Neural cell (in vitro differentiated cells): ENCODE measurements at regions not wholly inside any gene's neighbourhood (a gene's known extent, or its start where the extent isn't known, plus 50 kb on each side); places are given as distances from the start of the nearest gene placed in this dataset.

Experiments used
- H2AFZ ChIP-seq: fragments of 200-600, 300-800 bp; sonication (generic), shearing (Covaris generic); 2 replicates; pipeline ENCODE4 v1.6.0; 2014; ENCODE audit warnings: low read depth, mild to moderate bottlenecking, antibody characterized with exemption, low read length, moderate library complexity
- H3F3A ChIP-seq: fragments of 200-600 bp; shearing (Covaris generic); 2 replicates; pipeline ENCODE4 v1.6.1; 2016; ENCODE audit warnings: mild to moderate bottlenecking, moderate library complexity, mixed read lengths, antibody characterized with exemption, low read length; ENCODE audit not compliant: insufficient read depth, poor library complexity, severe bottlenecking
- H3K27ac ChIP-seq: fragments of 200-600, 300-800 bp; sonication (generic), shearing (Covaris generic); 2 replicates; pipeline ENCODE4 v1.5.1; 2014; ENCODE audit warnings: mild to moderate bottlenecking, low read length, moderate library complexity
- H3K27me3 ChIP-seq: fragments of 300-800, 200-600 bp; sonication (generic), shearing (Covaris generic); 2 replicates; pipeline ENCODE4 v1.6.0; 2014; ENCODE audit warnings: mild to moderate bottlenecking, low read depth, low read length, moderate library complexity; ENCODE audit not compliant: insufficient read depth
- H3K36me3 ChIP-seq: fragments of 300-800, 200-600 bp; sonication (generic), shearing (Covaris generic); 2 replicates; pipeline ENCODE4 v1.5.1; 2014; ENCODE audit warnings: mild to moderate bottlenecking, antibody characterized with exemption, low read length, moderate library complexity; ENCODE audit not compliant: insufficient read depth
- H3K4me2 ChIP-seq: fragments of 300-800, 200-600 bp; sonication (generic), shearing (Covaris generic); 2 replicates; pipeline ENCODE4 v1.6.0; 2014; ENCODE audit warnings: mild to moderate bottlenecking, low read length
- H3K4me3 ChIP-seq: fragments of 300-800, 200-600 bp; sonication (generic), shearing (Covaris generic); 2 replicates; pipeline ENCODE4 v1.5.1; 2014; ENCODE audit warnings: mild to moderate bottlenecking, low read length, moderate library complexity
- H3K79me2 ChIP-seq: fragments of 200-600 bp; shearing (Covaris generic); replicated peaks from 2 replicates; pipeline ENCODE4 v1.6.0; 2014; ENCODE audit warnings: mild to moderate bottlenecking, low read length, moderate library complexity; ENCODE audit not compliant: insufficient read depth
- H3K9ac ChIP-seq: fragments of 300-800, 200-600 bp; sonication (generic), shearing (Covaris generic); 2 replicates; pipeline ENCODE4 v1.6.1; 2016; ENCODE audit warnings: mild to moderate bottlenecking, low read length, mixed read lengths
- H3K9me2 ChIP-seq: fragments of 200-600 bp; shearing (Covaris generic); 2 replicates; pipeline ENCODE4 v1.6.1; 2016; ENCODE audit warnings: mild to moderate bottlenecking, low read length, mixed read lengths; ENCODE audit not compliant: insufficient read depth
- H3K9me3 ChIP-seq: fragments of 200-600, 300-800 bp; sonication (generic), shearing (Covaris generic); 2 replicates; pipeline ENCODE4 v1.6.1; 2016; ENCODE audit warnings: mild to moderate bottlenecking, mixed run types, low read length, moderate library complexity, mixed read lengths
- H4K20me1 ChIP-seq: fragments of 200-600 bp; shearing (Covaris generic); 2 replicates; pipeline ENCODE4 v1.6.1; 2016; ENCODE audit warnings: mild to moderate bottlenecking, mixed run types; ENCODE audit not compliant: insufficient read depth
- EP300 ChIP-seq: fragments of 450-650 bp; conservative IDR thresholded peaks from 2 replicates; pipeline ENCODE4 v1.6.1; 2014; ENCODE audit warnings: antibody characterized with exemption, mild to moderate bottlenecking, moderate library complexity; ENCODE audit not compliant: poor library complexity, severe bottlenecking
- EZH2 ChIP-seq: fragments of 200-600, 300-800 bp; shearing (Covaris generic), sonication (generic); IDR thresholded peaks from 2 replicates; pipeline ENCODE4 v1.6.1; 2014; ENCODE audit warnings: antibody characterized with exemption, low read length, borderline replicate concordance, mild to moderate bottlenecking; ENCODE audit not compliant: insufficient read depth, poor library complexity, severe bottlenecking
- MXI1 ChIP-seq: fragments of 450-650 bp; conservative IDR thresholded peaks from 2 replicates; pipeline ENCODE4 v1.6.1; 2014; ENCODE audit warnings: antibody characterized with exemption, mild to moderate bottlenecking; ENCODE audit not compliant: poor library complexity, severe bottlenecking
- POLR2AphosphoS5 ChIP-seq: IDR thresholded peaks from 2 replicates; pipeline ENCODE4 v1.6.1; 2012
- RAD21 ChIP-seq: fragments of 450-650 bp; conservative IDR thresholded peaks from 2 replicates; pipeline ENCODE4 v1.6.1; 2014; ENCODE audit warnings: antibody characterized with exemption, mild to moderate bottlenecking, moderate library complexity
- TAF1 ChIP-seq: IDR thresholded peaks from 2 replicates; pipeline ENCODE4 v1.6.1; 2012; ENCODE audit warnings: low read depth
- TF ChIP-seq, protein P1 (sequence below): fragments of 450-650 bp; IDR thresholded peaks from 2 replicates; pipeline ENCODE4 v1.5.1; 2014; ENCODE audit warnings: antibody characterized with exemption, mild to moderate bottlenecking, moderate library complexity; ENCODE audit not compliant: poor library complexity, severe bottlenecking
- TF ChIP-seq, protein P2 (sequence below): IDR thresholded peaks from 2 replicates; pipeline ENCODE4 v1.6.1; 2012; ENCODE audit warnings: borderline replicate concordance

DNA sequence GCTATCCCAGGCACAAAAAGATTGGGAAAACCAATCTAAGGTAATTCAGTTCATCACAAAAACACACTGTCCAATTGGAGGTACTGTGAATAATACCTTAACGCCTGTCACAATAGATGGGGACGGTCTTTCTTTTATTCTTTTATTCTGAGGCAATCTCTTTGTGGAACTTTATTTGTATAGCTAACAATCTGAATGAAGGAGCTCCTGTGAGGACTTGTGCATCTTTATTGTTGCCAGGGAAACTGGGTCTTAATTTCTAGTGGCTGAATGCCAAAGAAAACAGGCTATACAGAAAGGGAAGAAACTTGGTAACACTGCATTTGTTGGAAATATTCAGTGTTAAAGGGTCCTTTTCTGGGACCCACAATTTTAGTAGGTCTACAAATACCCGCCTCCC, 546.9 kb upstream of the C9orf72 start:
- no peak overlapping the region for H3K4me3 ChIP-seq
- H3K9ac ChIP-seq: no peak overlapping the region
- H3K27ac ChIP-seq: no peak overlapping the region
- no peaks in the 10 kb centered on the region for H4K20me1 ChIP-seq
- TF ChIP-seq TAF1: no peak
- TF ChIP-seq MXI1: no peak
- TF ChIP-seq POLR2AphosphoS5: no peak
- no peak for TF ChIP-seq RAD21
- TF ChIP-seq, protein P1, sequence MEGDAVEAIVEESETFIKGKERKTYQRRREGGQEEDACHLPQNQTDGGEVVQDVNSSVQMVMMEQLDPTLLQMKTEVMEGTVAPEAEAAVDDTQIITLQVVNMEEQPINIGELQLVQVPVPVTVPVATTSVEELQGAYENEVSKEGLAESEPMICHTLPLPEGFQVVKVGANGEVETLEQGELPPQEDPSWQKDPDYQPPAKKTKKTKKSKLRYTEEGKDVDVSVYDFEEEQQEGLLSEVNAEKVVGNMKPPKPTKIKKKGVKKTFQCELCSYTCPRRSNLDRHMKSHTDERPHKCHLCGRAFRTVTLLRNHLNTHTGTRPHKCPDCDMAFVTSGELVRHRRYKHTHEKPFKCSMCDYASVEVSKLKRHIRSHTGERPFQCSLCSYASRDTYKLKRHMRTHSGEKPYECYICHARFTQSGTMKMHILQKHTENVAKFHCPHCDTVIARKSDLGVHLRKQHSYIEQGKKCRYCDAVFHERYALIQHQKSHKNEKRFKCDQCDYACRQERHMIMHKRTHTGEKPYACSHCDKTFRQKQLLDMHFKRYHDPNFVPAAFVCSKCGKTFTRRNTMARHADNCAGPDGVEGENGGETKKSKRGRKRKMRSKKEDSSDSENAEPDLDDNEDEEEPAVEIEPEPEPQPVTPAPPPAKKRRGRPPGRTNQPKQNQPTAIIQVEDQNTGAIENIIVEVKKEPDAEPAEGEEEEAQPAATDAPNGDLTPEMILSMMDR: no peak
- TF ChIP-seq EP300: no peak
- TF ChIP-seq, protein P2, sequence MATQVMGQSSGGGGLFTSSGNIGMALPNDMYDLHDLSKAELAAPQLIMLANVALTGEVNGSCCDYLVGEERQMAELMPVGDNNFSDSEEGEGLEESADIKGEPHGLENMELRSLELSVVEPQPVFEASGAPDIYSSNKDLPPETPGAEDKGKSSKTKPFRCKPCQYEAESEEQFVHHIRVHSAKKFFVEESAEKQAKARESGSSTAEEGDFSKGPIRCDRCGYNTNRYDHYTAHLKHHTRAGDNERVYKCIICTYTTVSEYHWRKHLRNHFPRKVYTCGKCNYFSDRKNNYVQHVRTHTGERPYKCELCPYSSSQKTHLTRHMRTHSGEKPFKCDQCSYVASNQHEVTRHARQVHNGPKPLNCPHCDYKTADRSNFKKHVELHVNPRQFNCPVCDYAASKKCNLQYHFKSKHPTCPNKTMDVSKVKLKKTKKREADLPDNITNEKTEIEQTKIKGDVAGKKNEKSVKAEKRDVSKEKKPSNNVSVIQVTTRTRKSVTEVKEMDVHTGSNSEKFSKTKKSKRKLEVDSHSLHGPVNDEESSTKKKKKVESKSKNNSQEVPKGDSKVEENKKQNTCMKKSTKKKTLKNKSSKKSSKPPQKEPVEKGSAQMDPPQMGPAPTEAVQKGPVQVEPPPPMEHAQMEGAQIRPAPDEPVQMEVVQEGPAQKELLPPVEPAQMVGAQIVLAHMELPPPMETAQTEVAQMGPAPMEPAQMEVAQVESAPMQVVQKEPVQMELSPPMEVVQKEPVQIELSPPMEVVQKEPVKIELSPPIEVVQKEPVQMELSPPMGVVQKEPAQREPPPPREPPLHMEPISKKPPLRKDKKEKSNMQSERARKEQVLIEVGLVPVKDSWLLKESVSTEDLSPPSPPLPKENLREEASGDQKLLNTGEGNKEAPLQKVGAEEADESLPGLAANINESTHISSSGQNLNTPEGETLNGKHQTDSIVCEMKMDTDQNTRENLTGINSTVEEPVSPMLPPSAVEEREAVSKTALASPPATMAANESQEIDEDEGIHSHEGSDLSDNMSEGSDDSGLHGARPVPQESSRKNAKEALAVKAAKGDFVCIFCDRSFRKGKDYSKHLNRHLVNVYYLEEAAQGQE: no peak
- H3K36me3 ChIP-seq: no peaks in the 10 kb centered on the region
- H3K9me3 ChIP-seq: no peaks in the 10 kb centered on the region
- H3K79me2 ChIP-seq: no peaks in the 10 kb centered on the region
- H3K9me2 ChIP-seq: no peaks in the 10 kb centered on the region
- H3K4me2 ChIP-seq: no peak overlapping the region
- H2AFZ ChIP-seq: no peak overlapping the region
- H3F3A ChIP-seq: no peaks in the 10 kb centered on the region
- H3K27me3 ChIP-seq: no peaks in the 10 kb centered on the region

DNA sequence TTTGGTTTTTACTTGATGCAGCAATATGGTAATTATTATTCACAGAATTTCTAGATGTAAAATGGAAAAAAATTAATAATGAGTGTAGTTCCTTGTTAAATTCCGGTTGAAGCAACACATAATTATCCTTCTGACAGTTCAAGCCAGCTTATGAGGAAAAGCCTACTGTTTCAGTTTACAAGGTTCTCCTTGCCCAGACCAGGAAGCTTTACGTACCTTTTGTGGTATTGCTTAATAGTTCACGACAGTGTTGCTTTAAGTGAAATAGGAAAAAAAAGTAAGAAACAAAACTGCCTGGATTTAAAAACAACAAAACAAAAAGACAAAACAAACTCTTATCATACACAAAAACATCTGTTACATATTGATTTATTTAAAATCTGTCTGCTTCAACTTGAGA, 547.3 kb upstream of the C9orf72 start:
- no peak overlapping the region for H3K27ac ChIP-seq
- no peaks in the 10 kb centered on the region for H3K9me3 ChIP-seq
- no peaks in the 10 kb centered on the region for H3F3A ChIP-seq
- H3K27me3 ChIP-seq: no peaks in the 10 kb centered on the region
- H3K9me2 ChIP-seq: no peaks in the 10 kb centered on the region
- no peaks in the 10 kb centered on the region for H3K36me3 ChIP-seq
- no peaks in the 10 kb centered on the region for H4K20me1 ChIP-seq
- H3K79me2 ChIP-seq: no peaks in the 10 kb centered on the region
- no peak overlapping the region for H3K9ac ChIP-seq
- H2AFZ ChIP-seq: no peak overlapping the region
- H3K4me2 ChIP-seq: no peak overlapping the region
- TF ChIP-seq, protein P1: no peak
- no peak for TF ChIP-seq EP300
- TF ChIP-seq TAF1: no peak
- H3K4me3 ChIP-seq: no peak overlapping the region

DNA sequence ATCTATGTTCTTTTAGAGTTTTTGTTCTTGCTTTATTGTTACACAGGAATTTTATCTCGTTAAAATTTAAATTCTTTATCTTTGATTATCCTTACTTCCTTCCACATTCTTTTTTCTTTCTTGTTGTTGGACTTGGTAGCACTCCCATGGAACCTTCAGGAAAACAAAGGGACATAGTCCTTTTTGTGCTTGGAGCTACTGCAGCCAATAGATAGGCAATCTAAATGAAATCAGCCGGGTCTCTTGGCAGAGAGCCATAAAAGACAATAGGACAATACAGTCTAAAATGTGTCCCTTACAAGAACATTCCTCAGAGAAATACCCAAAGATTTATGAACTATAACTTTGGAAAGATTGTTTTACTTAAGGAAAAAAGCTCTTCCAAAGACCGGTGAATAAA, 548.1 kb upstream of the C9orf72 start:
- no peak overlapping the region for H2AFZ ChIP-seq
- no peak overlapping the region for H3K4me2 ChIP-seq
- no peak overlapping the region for H3K27ac ChIP-seq
- no peak overlapping the region for H3K4me3 ChIP-seq
- H3K36me3 ChIP-seq: no peaks in the 10 kb centered on the region
- no peaks in the 10 kb centered on the region for H3K27me3 ChIP-seq
- H3K79me2 ChIP-seq: no peaks in the 10 kb centered on the region
- no peaks in the 10 kb centered on the region for H3F3A ChIP-seq
- no peaks in the 10 kb centered on the region for H3K9me3 ChIP-seq
- no peaks in the 10 kb centered on the region for H3K9me2 ChIP-seq
- no peaks in the 10 kb centered on the region for H4K20me1 ChIP-seq
- H3K9ac ChIP-seq: no peak overlapping the region
- TF ChIP-seq EZH2 (no peak), RAD21 (no peak), TAF1 (no peak), POLR2AphosphoS5 (no peak), MXI1 (no peak), EP300 (no peak)
- TF ChIP-seq, protein P1: no peak
- TF ChIP-seq, protein P2: no peak
